ENCODE measurements at regions not wholly inside any gene's neighbourhood (a gene's known extent, or its start where the extent isn't known, plus 50 kb on each side); places are given as distances from the start of the nearest gene placed in this dataset.

GRCh38 chr11:47908198-47908597, 60.0 kb upstream of the NUP160 start:
- Mint-ChIP-seq H3K36me3 (ENCODE audit: low read depth) (no peaks in the 10 kb centered on the region), H3K4me1 (ENCODE audit: low read depth) (peaks cover 6% of the 10 kb centered on the region), H3K4me3 (no peak overlapping the region), H3K27ac (no peak overlapping the region), H3K27me3 (no peaks in the 10 kb centered on the region), H3K9me3 (no peaks in the 10 kb centered on the region)
- DNase-seq = no peak

DNA sequence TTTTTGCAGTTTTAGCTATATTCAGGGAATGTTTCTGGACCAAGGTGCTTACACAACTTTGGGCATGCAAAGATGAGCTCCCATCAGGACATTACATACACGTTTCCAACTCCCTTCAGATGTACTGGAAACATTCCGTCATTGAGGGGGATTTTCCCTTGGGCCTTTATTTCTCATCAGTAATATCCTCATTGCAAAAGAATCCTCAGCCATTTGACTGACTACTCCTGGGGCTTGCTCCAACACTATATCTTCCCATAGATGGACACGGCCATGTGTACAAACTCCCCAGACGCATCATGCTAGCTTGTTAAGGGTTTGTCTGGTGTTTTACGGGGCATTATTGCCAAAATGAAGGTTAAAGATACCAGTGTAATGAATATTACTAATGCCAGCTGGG, 59.3 kb upstream of the NUP160 start:
- Mint-ChIP-seq H3K36me3 (ENCODE audit: low read depth) (no peaks in the 10 kb centered on the region), H3K27ac (no peak overlapping the region), H3K27me3 (no peaks in the 10 kb centered on the region), H3K4me3 (no peak overlapping the region), H3K9me3 (no peaks in the 10 kb centered on the region), H3K4me1 (ENCODE audit: low read depth) (peaks cover 6% of the 10 kb centered on the region)
- DNase-seq = no peak

DNA sequence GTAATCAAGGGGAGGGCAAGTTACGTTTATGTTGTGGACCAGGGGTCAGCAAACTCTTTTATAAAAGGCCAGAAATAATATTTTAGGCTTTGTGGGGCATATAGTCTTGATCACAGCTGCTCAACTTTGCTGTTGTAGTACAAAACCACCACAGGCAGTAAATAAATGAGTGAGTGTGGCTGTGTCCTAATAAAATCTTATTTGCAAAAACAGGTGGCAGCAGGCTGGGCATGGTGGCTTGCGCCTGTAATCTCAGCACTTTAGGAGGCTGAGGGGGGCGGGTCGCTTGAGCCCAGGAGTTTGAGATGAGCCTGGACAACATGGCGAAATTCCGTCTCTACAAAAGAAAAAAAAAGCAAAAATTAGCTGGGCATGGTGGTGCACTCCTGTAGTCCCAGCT, 57.9 kb upstream of the NUP160 start:
- Mint-ChIP-seq H3K36me3 (ENCODE audit: low read depth) (no peaks in the 10 kb centered on the region), H3K9me3 (no peaks in the 10 kb centered on the region), H3K27me3 (no peaks in the 10 kb centered on the region), H3K27ac (no peak overlapping the region), H3K4me1 (ENCODE audit: low read depth) (peaks cover 6% of the 10 kb centered on the region), H3K4me3 (no peak overlapping the region)
- DNase-seq = no peak

GRCh38 chr11:47905358-47906059, 57.4 kb upstream of the NUP160 start:
- H3K4me1 Mint-ChIP-seq (ENCODE audit: low read depth) = peaks cover 6% of the 10 kb centered on the region
- H3K9me3 Mint-ChIP-seq = no peaks in the 10 kb centered on the region
- no peaks in the 10 kb centered on the region for H3K27me3 Mint-ChIP-seq
- no peak overlapping the region for H3K4me3 Mint-ChIP-seq
- no peak overlapping the region for H3K27ac Mint-ChIP-seq
- no peak for DNase-seq
- no peaks in the 10 kb centered on the region for H3K36me3 Mint-ChIP-seq (ENCODE audit: low read depth)

DNA sequence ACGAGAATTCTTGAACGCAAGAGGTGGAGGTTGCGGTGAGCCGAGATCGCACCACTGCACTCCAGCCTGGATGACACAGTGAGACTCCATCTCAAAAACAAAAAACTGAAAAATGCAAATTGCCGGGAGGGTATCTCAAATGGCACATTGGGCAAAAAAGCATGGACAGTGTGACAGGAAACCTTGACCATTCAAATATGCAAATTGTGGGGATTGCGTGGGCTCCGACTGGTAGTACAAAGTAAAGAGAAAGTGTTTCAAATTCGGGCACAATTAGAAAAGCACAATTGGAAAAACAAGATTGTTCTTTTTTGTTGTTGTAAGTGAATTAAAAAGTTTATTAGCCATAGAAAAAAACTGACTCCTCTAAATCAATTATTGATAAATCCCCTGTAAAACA, 56.7 kb upstream of the NUP160 start:
- peaks cover 11% of the 10 kb centered on the region for H3K4me1 Mint-ChIP-seq (ENCODE audit: low read depth)
- H3K27me3 Mint-ChIP-seq = no peaks in the 10 kb centered on the region
- no peaks in the 10 kb centered on the region for H3K9me3 Mint-ChIP-seq
- H3K27ac Mint-ChIP-seq = no peak overlapping the region
- H3K36me3 Mint-ChIP-seq (ENCODE audit: low read depth) = no peaks in the 10 kb centered on the region
- H3K4me3 Mint-ChIP-seq = no peak overlapping the region
- no peak for DNase-seq

DNA sequence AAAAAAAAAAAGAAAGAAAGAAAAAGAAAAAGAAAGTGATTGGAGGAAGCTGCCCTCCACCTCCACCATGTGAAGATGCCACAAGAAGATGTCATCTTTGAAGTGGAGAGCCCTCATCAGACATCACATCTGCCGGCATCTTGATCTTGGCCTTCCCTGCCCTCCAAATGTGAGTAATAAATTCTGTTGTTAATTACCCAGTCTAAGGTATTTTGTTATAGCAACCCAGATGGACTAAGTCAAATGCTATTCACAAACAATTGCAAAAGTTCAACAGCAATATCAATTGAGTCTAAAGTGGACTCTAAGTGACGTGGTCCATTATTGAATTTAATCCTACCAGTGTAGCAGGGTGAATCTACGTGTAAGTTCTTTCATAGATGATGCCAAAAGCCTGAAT, 55.9 kb upstream of the NUP160 start:
- H3K27me3 Mint-ChIP-seq = no peaks in the 10 kb centered on the region
- H3K4me1 Mint-ChIP-seq (ENCODE audit: low read depth) = peaks cover 16% of the 10 kb centered on the region
- H3K36me3 Mint-ChIP-seq (ENCODE audit: low read depth) = no peaks in the 10 kb centered on the region
- no peak for DNase-seq
- no peaks in the 10 kb centered on the region for H3K9me3 Mint-ChIP-seq
- no peak overlapping the region for H3K27ac Mint-ChIP-seq
- no peak overlapping the region for H3K4me3 Mint-ChIP-seq

GRCh38 chr11:47899801-47900200, 51.7 kb upstream of the NUP160 start:
- Mint-ChIP-seq H3K36me3 (ENCODE audit: low read depth) (no peaks in the 10 kb centered on the region), H3K27me3 (no peaks in the 10 kb centered on the region), H3K4me3 (no peak overlapping the region), H3K4me1 (ENCODE audit: low read depth) (peaks cover 10% of the 10 kb centered on the region), H3K9me3 (no peaks in the 10 kb centered on the region), H3K27ac (no peak overlapping the region)
- DNase-seq = no peak
